HepG2 (cell line): ENCODE measurements at regions not wholly inside any gene's neighbourhood (a gene's known extent, or its start where the extent isn't known, plus 50 kb on each side); places are given as distances from the start of the nearest gene placed in this dataset.

Experiments used
- CENPX ChIP-seq: sonication (generic); formaldehyde crosslinking; IDR thresholded peaks from 2 replicates; pipeline ENCODE4 v1.9.0; 2021; ENCODE audit warnings: mild to moderate bottlenecking, missing genetic modification reagents, moderate library complexity
- GABPA ChIP-seq, 2 experiments: IDR thresholded peaks; 2 replicates each; pipeline ENCODE4 v1.6.1; 2011 to 2016; ENCODE audit warnings: low read depth in 2 of 2, low read length in 1 of 2, missing biosample characterization in 1 of 2, missing genetic modification characterization in 1 of 2
- MTA3 ChIP-seq: sonication (generic); formaldehyde crosslinking; IDR thresholded peaks from 2 replicates; pipeline ENCODE4 v1.4.0; 2020; ENCODE audit warnings: missing genetic modification reagents
- NFE2 ChIP-seq: sonication (generic); formaldehyde crosslinking; IDR thresholded peaks from 2 replicates; pipeline ENCODE4 v1.4.0; 2020; ENCODE audit warnings: missing genetic modification reagents
- SP2 ChIP-seq: sonication (generic); formaldehyde crosslinking; IDR thresholded peaks from 2 replicates; pipeline ENCODE4 v1.5.1; 2020; ENCODE audit warnings: mild to moderate bottlenecking, missing genetic modification reagents
- ZKSCAN5 ChIP-seq: sonication (generic); formaldehyde crosslinking; IDR thresholded peaks from 2 replicates; pipeline ENCODE4 v1.5.1; 2020; ENCODE audit warnings: mild to moderate bottlenecking, missing genetic modification reagents
- TF ChIP-seq, protein P1 (sequence below), 2 experiments: IDR thresholded peaks; 2 replicates each; pipeline ENCODE4 v1.6.1; 2011 to 2012; ENCODE audit warnings: low read length in 2 of 2, borderline replicate concordance in 1 of 2, low read depth in 1 of 2, mild to moderate bottlenecking in 1 of 2, moderate library complexity in 1 of 2
- TF ChIP-seq, protein P2 (sequence below): sonication (generic); formaldehyde crosslinking; IDR thresholded peaks from 2 replicates; pipeline ENCODE4 v1.8.1; 2023; ENCODE audit warnings: mild to moderate bottlenecking, inconsistent platforms, moderate library complexity, missing genetic modification reagents, borderline replicate concordance

DNA sequence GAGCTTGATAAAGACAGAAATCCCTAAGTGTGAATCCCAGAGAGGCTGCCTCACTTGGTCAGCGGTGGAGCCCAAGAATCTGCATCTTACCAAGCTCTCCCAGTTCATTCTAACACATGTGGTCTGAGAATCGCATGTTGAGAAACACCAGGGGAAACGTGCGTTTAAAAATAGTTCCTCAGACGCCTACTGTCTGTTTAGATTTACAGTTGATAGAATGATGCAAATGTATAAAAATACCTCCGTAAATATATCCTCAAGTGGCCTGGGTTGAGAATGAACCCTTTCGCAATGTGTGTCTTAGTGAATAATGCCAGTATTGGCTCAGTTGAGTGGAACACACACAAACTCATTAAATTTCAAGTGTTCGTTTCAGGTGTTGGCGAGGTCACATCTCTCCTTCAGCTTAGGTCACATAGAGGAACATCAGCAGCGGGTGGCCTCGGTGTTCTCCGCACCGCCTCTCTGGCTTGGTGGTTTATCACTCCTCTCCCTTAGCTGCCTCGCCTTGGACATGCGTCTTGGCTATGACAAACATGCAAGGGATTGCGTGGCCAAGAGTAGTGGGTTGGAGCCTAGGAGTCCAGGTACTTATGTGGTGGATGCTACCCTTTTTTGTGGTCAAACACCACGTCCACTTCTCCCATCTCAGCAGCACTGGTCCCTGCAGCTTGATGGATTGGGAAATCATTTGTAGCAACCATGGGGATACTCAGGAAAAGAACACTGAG lies 117.6 kb upstream of the SPATA13 start:
- TF ChIP-seq, protein P1, sequence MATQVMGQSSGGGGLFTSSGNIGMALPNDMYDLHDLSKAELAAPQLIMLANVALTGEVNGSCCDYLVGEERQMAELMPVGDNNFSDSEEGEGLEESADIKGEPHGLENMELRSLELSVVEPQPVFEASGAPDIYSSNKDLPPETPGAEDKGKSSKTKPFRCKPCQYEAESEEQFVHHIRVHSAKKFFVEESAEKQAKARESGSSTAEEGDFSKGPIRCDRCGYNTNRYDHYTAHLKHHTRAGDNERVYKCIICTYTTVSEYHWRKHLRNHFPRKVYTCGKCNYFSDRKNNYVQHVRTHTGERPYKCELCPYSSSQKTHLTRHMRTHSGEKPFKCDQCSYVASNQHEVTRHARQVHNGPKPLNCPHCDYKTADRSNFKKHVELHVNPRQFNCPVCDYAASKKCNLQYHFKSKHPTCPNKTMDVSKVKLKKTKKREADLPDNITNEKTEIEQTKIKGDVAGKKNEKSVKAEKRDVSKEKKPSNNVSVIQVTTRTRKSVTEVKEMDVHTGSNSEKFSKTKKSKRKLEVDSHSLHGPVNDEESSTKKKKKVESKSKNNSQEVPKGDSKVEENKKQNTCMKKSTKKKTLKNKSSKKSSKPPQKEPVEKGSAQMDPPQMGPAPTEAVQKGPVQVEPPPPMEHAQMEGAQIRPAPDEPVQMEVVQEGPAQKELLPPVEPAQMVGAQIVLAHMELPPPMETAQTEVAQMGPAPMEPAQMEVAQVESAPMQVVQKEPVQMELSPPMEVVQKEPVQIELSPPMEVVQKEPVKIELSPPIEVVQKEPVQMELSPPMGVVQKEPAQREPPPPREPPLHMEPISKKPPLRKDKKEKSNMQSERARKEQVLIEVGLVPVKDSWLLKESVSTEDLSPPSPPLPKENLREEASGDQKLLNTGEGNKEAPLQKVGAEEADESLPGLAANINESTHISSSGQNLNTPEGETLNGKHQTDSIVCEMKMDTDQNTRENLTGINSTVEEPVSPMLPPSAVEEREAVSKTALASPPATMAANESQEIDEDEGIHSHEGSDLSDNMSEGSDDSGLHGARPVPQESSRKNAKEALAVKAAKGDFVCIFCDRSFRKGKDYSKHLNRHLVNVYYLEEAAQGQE (IDR thresholded peaks at IDR 0.05; ENCODE audit: borderline replicate concordance in 1 of 2, low read depth in 1 of 2, low read length in 2 of 2): no peak
- TF ChIP-seq NFE2 (CRISPR knock-in tag) (no peak), SP2 (CRISPR knock-in tag) (no peak), CENPX (no peak), GABPA (IDR thresholded peaks at IDR 0.05; ENCODE audit: low read depth, low read length) (no peak), GABPA (CRISPR knock-in tag; IDR thresholded peaks at IDR 0.05; ENCODE audit: low read depth) (no peak), ZKSCAN5 (CRISPR knock-in tag) (no peak), MTA3 (no peak)
- TF ChIP-seq, protein P2, sequence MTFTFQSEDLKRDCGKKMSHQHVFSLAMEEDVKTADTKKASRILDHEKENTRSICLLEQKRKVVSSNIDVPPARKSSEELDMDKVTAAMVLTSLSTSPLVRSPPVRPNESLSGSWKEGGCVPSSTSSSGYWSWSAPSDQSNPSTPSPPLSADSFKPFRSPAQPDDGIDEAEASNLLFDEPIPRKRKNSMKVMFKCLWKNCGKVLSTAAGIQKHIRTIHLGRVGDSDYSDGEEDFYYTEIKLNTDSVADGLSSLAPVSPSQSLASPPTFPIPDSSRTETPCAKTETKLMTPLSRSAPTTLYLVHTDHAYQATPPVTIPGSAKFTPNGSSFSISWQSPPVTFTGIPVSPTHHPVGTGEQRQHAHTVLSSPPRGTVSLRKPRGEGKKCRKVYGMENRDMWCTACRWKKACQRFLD (CRISPR knock-in tag): no peak
